ENCODE measurements at regions not wholly inside any gene's neighbourhood (a gene's known extent, or its start where the extent isn't known, plus 50 kb on each side); places are given as distances from the start of the nearest gene placed in this dataset.

GRCh38 chr10:91153508-91153907 lies 67.0 kb upstream of the PCGF5 start:
- H3K4me3 ChIP-seq (ENCODE audit: low read length): no peak overlapping the region
- no peaks in the 10 kb centered on the region for H3K27me3 ChIP-seq (ENCODE audit: insufficient read depth, low read length)
- no peak overlapping the region for H2AFZ ChIP-seq (ENCODE audit: low read depth, low read length)
- H3K9me3 ChIP-seq (ENCODE audit: low read length): peaks cover 4% of the 10 kb centered on the region
- H3K4me1 ChIP-seq (ENCODE audit: insufficient read depth, low read length): no peaks in the 10 kb centered on the region
- H3K36me3 ChIP-seq (ENCODE audit: insufficient read depth, low read length): no peaks in the 10 kb centered on the region

GRCh38 chr10:91154842-91155241 lies 65.6 kb upstream of the PCGF5 start:
- Histone ChIP-seq H3K4me1 (ENCODE audit: insufficient read depth, low read length) (peaks cover 6% of the 10 kb centered on the region), H2AFZ (ENCODE audit: low read depth, low read length) (no peak overlapping the region), H3K4me3 (ENCODE audit: low read length) (no peak overlapping the region), H3K27me3 (ENCODE audit: insufficient read depth, low read length) (no peaks in the 10 kb centered on the region), H3K36me3 (ENCODE audit: insufficient read depth, low read length) (no peaks in the 10 kb centered on the region), H3K9me3 (ENCODE audit: low read length) (peaks cover 4% of the 10 kb centered on the region)

GRCh38 chr10:91156196-91156595 lies 64.3 kb upstream of the PCGF5 start:
- no peaks in the 10 kb centered on the region for H3K36me3 ChIP-seq (ENCODE audit: insufficient read depth, low read length)
- no peaks in the 10 kb centered on the region for H3K27me3 ChIP-seq (ENCODE audit: insufficient read depth, low read length)
- peaks cover 7% of the 10 kb centered on the region for H3K4me1 ChIP-seq (ENCODE audit: insufficient read depth, low read length)
- no peak overlapping the region for H3K4me3 ChIP-seq (ENCODE audit: low read length)
- H2AFZ ChIP-seq (ENCODE audit: low read depth, low read length): no peak overlapping the region
- peaks cover 4% of the 10 kb centered on the region for H3K9me3 ChIP-seq (ENCODE audit: low read length)

- Histone ChIP-seq H3K4me1 (ENCODE audit: insufficient read depth, low read length) (peaks cover 25% of the 10 kb centered on the region), H3K9me3 (ENCODE audit: low read length) (no peaks in the 10 kb centered on the region), H3K27me3 (ENCODE audit: insufficient read depth, low read length) (no peaks in the 10 kb centered on the region), H3K4me3 (ENCODE audit: low read length) (no peak overlapping the region), H2AFZ (ENCODE audit: low read depth, low read length) (no peak overlapping the region), H3K36me3 (ENCODE audit: insufficient read depth, low read length) (no peaks in the 10 kb centered on the region)
Measured at GRCh38 chr10:91159254-91159783, 61.1 kb upstream of the PCGF5 start.

GRCh38 chr10:91162050-91162494 lies 58.4 kb upstream of the PCGF5 start:
- Histone ChIP-seq H3K9me3 (ENCODE audit: low read length) (no peaks in the 10 kb centered on the region), H3K4me1 (ENCODE audit: insufficient read depth, low read length) (peaks cover 25% of the 10 kb centered on the region), H3K4me3 (ENCODE audit: low read length) (peak overlapping the region; percentile 74), H3K27me3 (ENCODE audit: insufficient read depth, low read length) (no peaks in the 10 kb centered on the region), H2AFZ (ENCODE audit: low read depth, low read length) (peak overlapping the region; percentile 86), H3K36me3 (ENCODE audit: insufficient read depth, low read length) (no peaks in the 10 kb centered on the region)

GRCh38 chr10:91162495-91163268 lies 57.8 kb upstream of the PCGF5 start:
- no peaks in the 10 kb centered on the region for H3K9me3 ChIP-seq (ENCODE audit: low read length)
- H3K27me3 ChIP-seq (ENCODE audit: insufficient read depth, low read length): no peaks in the 10 kb centered on the region
- H3K36me3 ChIP-seq (ENCODE audit: insufficient read depth, low read length): no peaks in the 10 kb centered on the region
- peak overlapping the region; percentile 98 for H2AFZ ChIP-seq (ENCODE audit: low read depth, low read length)
- H3K4me1 ChIP-seq (ENCODE audit: insufficient read depth, low read length): peaks cover 25% of the 10 kb centered on the region
- H3K4me3 ChIP-seq (ENCODE audit: low read length): peak overlapping the region; percentile 89

- H3K27me3 ChIP-seq (ENCODE audit: insufficient read depth, low read length): no peaks in the 10 kb centered on the region
- H3K4me1 ChIP-seq (ENCODE audit: insufficient read depth, low read length): peaks cover 25% of the 10 kb centered on the region
- H3K4me3 ChIP-seq (ENCODE audit: low read length): peak overlapping the region; percentile 89
- H3K9me3 ChIP-seq (ENCODE audit: low read length): no peaks in the 10 kb centered on the region
- no peaks in the 10 kb centered on the region for H3K36me3 ChIP-seq (ENCODE audit: insufficient read depth, low read length)
- H2AFZ ChIP-seq (ENCODE audit: low read depth, low read length): peak overlapping the region; percentile 98
Measured at GRCh38 chr10:91163269-91163868, 57.1 kb upstream of the PCGF5 start.

GRCh38 chr10:91163869-91164474 lies 56.5 kb upstream of the PCGF5 start:
- no peaks in the 10 kb centered on the region for H3K27me3 ChIP-seq (ENCODE audit: insufficient read depth, low read length)
- H3K9me3 ChIP-seq (ENCODE audit: low read length): no peaks in the 10 kb centered on the region

GRCh38 chr10:91164520-91165065 lies 55.9 kb upstream of the PCGF5 start:
- H3K27me3 ChIP-seq (ENCODE audit: insufficient read depth, low read length): no peaks in the 10 kb centered on the region
- no peaks in the 10 kb centered on the region for H3K36me3 ChIP-seq (ENCODE audit: insufficient read depth, low read length)
- peak overlapping the region; percentile 89 for H3K4me3 ChIP-seq (ENCODE audit: low read length)
- H2AFZ ChIP-seq (ENCODE audit: low read depth, low read length): no peak overlapping the region
- H3K4me1 ChIP-seq (ENCODE audit: insufficient read depth, low read length): peaks cover 20% of the 10 kb centered on the region
- H3K9me3 ChIP-seq (ENCODE audit: low read length): no peaks in the 10 kb centered on the region

More at GRCh38 chr10:91163869-91164474, 56.5 kb upstream of the PCGF5 start:
- no peaks in the 10 kb centered on the region for H3K36me3 ChIP-seq (ENCODE audit: insufficient read depth, low read length)
- peak overlapping the region; percentile 89 for H3K4me3 ChIP-seq (ENCODE audit: low read length)
- H2AFZ ChIP-seq (ENCODE audit: low read depth, low read length): peak overlapping the region; percentile 98
- H3K4me1 ChIP-seq (ENCODE audit: insufficient read depth, low read length): peaks cover 24% of the 10 kb centered on the region

- Histone ChIP-seq H3K4me1 (ENCODE audit: insufficient read depth, low read length) (peaks cover 8% of the 10 kb centered on the region), H2AFZ (ENCODE audit: low read depth, low read length) (no peak overlapping the region), H3K4me3 (ENCODE audit: low read length) (no peak overlapping the region), H3K36me3 (ENCODE audit: insufficient read depth, low read length) (no peaks in the 10 kb centered on the region), H3K9me3 (ENCODE audit: low read length) (no peaks in the 10 kb centered on the region), H3K27me3 (ENCODE audit: insufficient read depth, low read length) (no peaks in the 10 kb centered on the region)
Measured at GRCh38 chr10:91167406-91167805, 53.1 kb upstream of the PCGF5 start.

GRCh38 chr10:91170418-91170817 lies 50.0 kb upstream of the PCGF5 start:
- no peak overlapping the region for H2AFZ ChIP-seq (ENCODE audit: low read depth, low read length)
- no peaks in the 10 kb centered on the region for H3K36me3 ChIP-seq (ENCODE audit: insufficient read depth, low read length)
- H3K27me3 ChIP-seq (ENCODE audit: insufficient read depth, low read length): no peaks in the 10 kb centered on the region
- peaks cover 7% of the 10 kb centered on the region for H3K9me3 ChIP-seq (ENCODE audit: low read length)
- no peak overlapping the region for H3K4me3 ChIP-seq (ENCODE audit: low read length)
- H3K4me1 ChIP-seq (ENCODE audit: insufficient read depth, low read length): no peaks in the 10 kb centered on the region
